Breast epithelium (tissue), 4 donors: ENCODE measurements at regions not wholly inside any gene's neighbourhood (a gene's known extent, or its start where the extent isn't known, plus 50 kb on each side); places are given as distances from the start of the nearest gene placed in this dataset.

Source experiments
- DNase-seq, 2 donors: peaks; one replicate each; pipeline ENCODE4 v3.0.0-alpha.2; 2019; ENCODE audit warnings: low spot score in 2 of 2
- H3K27ac ChIP-seq, 2 donors: fragments of 200-600 bp; sonication (generic) in 1 of 2; one replicate each; pipeline ENCODE4 v1.5.1; 2016 to 2019; ENCODE audit warnings: mild to moderate bottlenecking in 1 of 2
- H3K27me3 ChIP-seq, 2 donors: fragments of 200-600 bp; sonication (generic) in 1 of 2; one replicate each; pipeline versions ENCODE4 v1.5.1 to v1.6.0; 2017 to 2019; ENCODE audit warnings: control low read depth in 1 of 2, mild to moderate bottlenecking in 1 of 2
- H3K36me3 ChIP-seq: fragments of 200-600 bp; one replicate; pipeline ENCODE4 v1.5.1; 2019
- H3K4me1 ChIP-seq, 2 donors: fragments of 200-600 bp; sonication (generic); one replicate each; pipeline ENCODE4 v1.5.1; 2016 to 2019; ENCODE audit warnings: control low read depth in 1 of 2
- H3K4me3 ChIP-seq, 3 donors: fragments of 200-600 bp; sonication (generic); 1 replicate in 2 of 3; 2 replicates in 1 of 3; pipeline ENCODE4 v1.5.1; 2016 to 2019; ENCODE audit warnings: mild to moderate bottlenecking in 3 of 3, moderate library complexity in 2 of 3
- H3K9me3 ChIP-seq, 2 donors: fragments of 200-600 bp; sonication (generic) in 1 of 2; one replicate each; pipeline ENCODE4 v1.5.1; 2016 to 2019; ENCODE audit warnings: control low read depth in 1 of 2
- CTCF ChIP-seq, 3 donors: fragments of 450-650 bp; IDR thresholded peaks; one replicate each; pipeline ENCODE4 v1.5.1; 2016 to 2017; ENCODE audit warnings: antibody characterized with exemption in 3 of 3, mild to moderate bottlenecking in 3 of 3, moderate library complexity in 3 of 3
- POLR2A ChIP-seq: fragments of 450-650 bp; IDR thresholded peaks from one replicate; pipeline ENCODE4 v1.6.1; 2016; ENCODE audit warnings: antibody characterized with exemption, mild to moderate bottlenecking, moderate library complexity
- POLR2AphosphoS5 ChIP-seq, 3 donors: sonication (generic); formaldehyde crosslinking; IDR thresholded peaks; one replicate each; pipeline ENCODE4 v1.6.1; 2017; ENCODE audit warnings: antibody characterized with exemption in 3 of 3
- intact Hi-C: fragments of 100-400 bp; cut with DNase I; formaldehyde crosslinking; loops from one replicate; pipeline ENCODE4 v1.15.1; 2023; ENCODE audit warnings: low total_unique reads

GRCh38 chr16:72240466-72240865 is 68.5 kb upstream of the PMFBP1 start:
- DNase-seq, result no peak
- Histone ChIP-seq H3K36me3 (no peaks in the 10 kb centered on the region), H3K4me3 (no peak overlapping the region), H3K4me1 (no peaks in the 10 kb centered on the region), H3K9me3 (no peaks in the 10 kb centered on the region), H3K27ac (no peak overlapping the region), H3K27me3 (no peaks in the 10 kb centered on the region)
- TF ChIP-seq POLR2AphosphoS5 (IDR thresholded peaks at IDR 0.05), result no peak
- no peak for TF ChIP-seq POLR2A
- no peak for TF ChIP-seq CTCF (IDR thresholded peaks at IDR 0.05)
- intact Hi-C loops, result no loop called here

GRCh38 chr16:72236866-72237265 is 64.9 kb upstream of the PMFBP1 start:
- H3K27ac ChIP-seq, result no peak overlapping the region
- TF ChIP-seq CTCF (IDR thresholded peaks at IDR 0.05), result no peak
- TF ChIP-seq POLR2A, result no peak
- no peak for TF ChIP-seq POLR2AphosphoS5 (IDR thresholded peaks at IDR 0.05)
- no peak overlapping the region for H3K4me3 ChIP-seq
- DNase-seq, result no peak
- H3K9me3 ChIP-seq, result no peaks in the 10 kb centered on the region
- H3K36me3 ChIP-seq, result no peaks in the 10 kb centered on the region
- H3K4me1 ChIP-seq, result no peaks in the 10 kb centered on the region
- H3K27me3 ChIP-seq, result no peaks in the 10 kb centered on the region
- intact Hi-C loops, result no loop called here

GRCh38 chr16:72234387-72234786 is 62.4 kb upstream of the PMFBP1 start:
- intact Hi-C loops, result no loop called here
- no peaks in the 10 kb centered on the region for H3K9me3 ChIP-seq
- no peaks in the 10 kb centered on the region for H3K36me3 ChIP-seq
- H3K4me3 ChIP-seq, result no peak overlapping the region
- no peak for DNase-seq
- TF ChIP-seq POLR2A (no peak), POLR2AphosphoS5 (IDR thresholded peaks at IDR 0.05) (no peak), CTCF (IDR thresholded peaks at IDR 0.05) (no peak)
- no peak overlapping the region for H3K27ac ChIP-seq
- H3K4me1 ChIP-seq, result no peaks in the 10 kb centered on the region
- no peaks in the 10 kb centered on the region for H3K27me3 ChIP-seq

GRCh38 chr16:72228014-72228413 is 56.1 kb upstream of the PMFBP1 start:
- Histone ChIP-seq H3K4me3 (no peak overlapping the region), H3K9me3 (no peaks in the 10 kb centered on the region), H3K27me3 (no peaks in the 10 kb centered on the region), H3K36me3 (no peaks in the 10 kb centered on the region), H3K4me1 (no peaks in the 10 kb centered on the region), H3K27ac (no peak overlapping the region)
- intact Hi-C loops, result loop anchor here (10.0 kb wide), 1 partner anchor 1597 kb away; no protein-coding TSS in a partner anchor
- no peak for TF ChIP-seq CTCF (IDR thresholded peaks at IDR 0.05)
- TF ChIP-seq POLR2AphosphoS5 (IDR thresholded peaks at IDR 0.05), result no peak
- no peak for DNase-seq

- DNase-seq, result no peak
- no peaks in the 10 kb centered on the region for H3K9me3 ChIP-seq
- no peak overlapping the region for H3K27ac ChIP-seq
- TF ChIP-seq CTCF (IDR thresholded peaks at IDR 0.05) (no peak), POLR2AphosphoS5 (IDR thresholded peaks at IDR 0.05) (no peak), POLR2A (no peak)
- no peaks in the 10 kb centered on the region for H3K36me3 ChIP-seq
- H3K4me1 ChIP-seq, result no peaks in the 10 kb centered on the region
- H3K4me3 ChIP-seq, result no peak overlapping the region
- intact Hi-C loops, result loop anchor here (10.0 kb wide), 1 partner anchor 1599 kb away; no protein-coding TSS in a partner anchor
- no peaks in the 10 kb centered on the region for H3K27me3 ChIP-seq
Observed at GRCh38 chr16:72226136-72226535, 54.2 kb upstream of the PMFBP1 start.
